H1 (cell line): ENCODE measurements at regions not wholly inside any gene's neighbourhood (a gene's known extent, or its start where the extent isn't known, plus 50 kb on each side); places are given as distances from the start of the nearest gene placed in this dataset.

Experiments used
- CTCF ChIA-PET: fragments of 300-600 bp; sonication (Branson Sonifier 250); formaldehyde crosslinking; loops from one replicate; lab custom pipeline; 2021; ENCODE audit not compliant: partially characterized antibody; lab: Charles Lee
- POLR2A ChIA-PET: fragments of 300-600 bp; sonication (Branson Sonifier 250); formaldehyde crosslinking; loops from one replicate; lab custom pipeline; 2021; ENCODE audit warnings: inconsistent platforms; ENCODE audit not compliant: partially characterized antibody; lab: Charles Lee
- DNase-seq, 2 experiments: peaks; one replicate each; pipeline versions ENCODE4 v3.0.0 to v3.0.0-alpha.2; 2010 to 2022; ENCODE audit warnings: low spot score in 2 of 2, low read depth in 1 of 2, mixed read lengths in 1 of 2
- FAIRE-seq: peaks from 2 replicates; lab custom pipeline; 2011; peaks lifted over from hg19 to GRCh38; lab: Jason Lieb, UNC
- H2AFZ ChIP-seq: 2 replicates; pipeline ENCODE4 v1.8.1; 2012; ENCODE audit warnings: low read length, inconsistent platforms
- H2AK5ac ChIP-seq: 2 replicates; pipeline ENCODE4 v1.6.1; 2013; ENCODE audit warnings: low read depth, low read length
- H2BK120ac ChIP-seq: replicated peaks from 2 replicates; pipeline ENCODE3; 2013; ENCODE audit warnings: low read depth, low read length, inconsistent platforms
- H2BK12ac ChIP-seq: 2 replicates; pipeline ENCODE4 v1.6.1; 2013; ENCODE audit warnings: low read depth, low read length
- H2BK15ac ChIP-seq: 2 replicates; pipeline ENCODE4 v1.6.1; 2013; ENCODE audit warnings: low read length
- H2BK20ac ChIP-seq: 2 replicates; pipeline ENCODE4 v1.6.1; 2013; ENCODE audit warnings: low read length
- H2BK5ac ChIP-seq: 2 replicates; pipeline ENCODE4 v1.6.1; 2013; ENCODE audit warnings: low read depth, low read length
- H3K14ac ChIP-seq: 2 replicates; pipeline ENCODE4 v1.6.1; 2013; ENCODE audit warnings: inconsistent platforms; ENCODE audit not compliant: insufficient read length
- H3K18ac ChIP-seq: 2 replicates; pipeline ENCODE4 v1.6.1; 2013; ENCODE audit warnings: low read length; ENCODE audit errors: extremely low read depth
- H3K23ac ChIP-seq: 2 replicates; pipeline ENCODE4 v1.6.1; 2013; ENCODE audit warnings: inconsistent platforms; ENCODE audit not compliant: insufficient read length
- H3K23me2 ChIP-seq: 2 replicates; pipeline ENCODE4 v1.6.1; 2013; ENCODE audit warnings: low read depth, low read length
- H3K27ac ChIP-seq: 2 replicates; pipeline ENCODE4 v1.6.1; 2011; ENCODE audit warnings: low read depth, low read length, inconsistent platforms
- H3K27me3 ChIP-seq, 4 experiments: replicated peaks in 1 of 4; 1 replicate in 1 of 4; 2 replicates in 3 of 4; pipeline versions ENCODE4 v1.6.1 to v1.8.1; 2011 to 2013; ENCODE audit warnings: low read length in 3 of 4, mild to moderate bottlenecking in 3 of 4, inconsistent platforms in 2 of 4, mixed read lengths in 2 of 4, moderate library complexity in 1 of 4; ENCODE audit not compliant: control insufficient read depth in 3 of 4, insufficient read depth in 3 of 4; ENCODE audit errors: extremely low read depth in 1 of 4
- H3K36me3 ChIP-seq, 4 experiments: 2 replicates each; pipeline versions ENCODE4 v1.6.1 to v1.8.1; 2011 to 2013; ENCODE audit warnings: mild to moderate bottlenecking in 4 of 4, low read length in 3 of 4, moderate library complexity in 2 of 4, control low read depth in 1 of 4, inconsistent platforms in 1 of 4; ENCODE audit not compliant: insufficient read depth in 4 of 4, control insufficient read depth in 2 of 4
- H3K4ac ChIP-seq: replicated peaks from 2 replicates; pipeline ENCODE3; 2013; ENCODE audit warnings: low read length, low read depth, mixed read lengths, inconsistent platforms; ENCODE audit not compliant: insufficient read length
- H3K4me1 ChIP-seq, 4 experiments: replicated peaks in 1 of 4; 1 replicate in 1 of 4; 2 replicates in 3 of 4; pipeline versions ENCODE4 v1.6.1 to v1.8.1; 2011 to 2013; ENCODE audit warnings: low read length in 3 of 4, inconsistent platforms in 2 of 4, mixed read lengths in 1 of 4; ENCODE audit not compliant: insufficient read depth in 4 of 4, control insufficient read depth in 3 of 4
- H3K4me2 ChIP-seq, 2 experiments: 2 replicates each; pipeline versions ENCODE4 v1.6.1 to v1.8.1; 2011 to 2013; ENCODE audit warnings: low read depth in 2 of 2, low read length in 2 of 2, control low read depth in 1 of 2, inconsistent platforms in 1 of 2, mild to moderate bottlenecking in 1 of 2; ENCODE audit not compliant: insufficient read depth in 1 of 2
- H3K4me3 ChIP-seq, 4 experiments: fragments of 200-600, 300-600 bp in 1 of 4; sonication (generic), shearing (Covaris generic), sonication (Bioruptor Twin) in 1 of 4; 2 replicates each; pipeline versions ENCODE4 v1.5.1 to v1.8.1; 2011 to 2016; ENCODE audit warnings: low read length in 4 of 4, low read depth in 3 of 4, control low read depth in 2 of 4, inconsistent platforms in 2 of 4, mild to moderate bottlenecking in 2 of 4, mixed read lengths in 1 of 4, moderate library complexity in 1 of 4; ENCODE audit not compliant: insufficient read depth in 2 of 4; ENCODE audit errors: extremely low read depth in 1 of 4
- H3K56ac ChIP-seq: replicated peaks from 2 replicates; pipeline ENCODE3; 2013; ENCODE audit warnings: low read depth, mild to moderate bottlenecking, mixed read lengths, low read length, inconsistent platforms; ENCODE audit not compliant: insufficient read length
- H3K79me1 ChIP-seq: 2 replicates; pipeline ENCODE4 v1.6.1; 2013; ENCODE audit warnings: low read depth, low read length, control low read depth
- H3K79me2 ChIP-seq, 2 experiments: 2 replicates each; pipeline versions ENCODE4 v1.6.1 to v1.8.1; 2012 to 2013; ENCODE audit warnings: low read length in 2 of 2, mild to moderate bottlenecking in 2 of 2, inconsistent platforms in 1 of 2; ENCODE audit not compliant: insufficient read depth in 2 of 2, control insufficient read depth in 1 of 2
- H3K9ac ChIP-seq, 4 experiments: replicated peaks in 1 of 4; 1 replicate in 1 of 4; 2 replicates in 3 of 4; pipeline versions ENCODE4 v1.6.1 to v1.8.1; 2011 to 2013; ENCODE audit warnings: low read depth in 3 of 4, low read length in 3 of 4, control low read depth in 2 of 4, mild to moderate bottlenecking in 2 of 4, moderate library complexity in 2 of 4, inconsistent platforms in 1 of 4; ENCODE audit errors: extremely low read depth in 1 of 4
- H3K9me3 ChIP-seq, 2 experiments: 2 replicates each; pipeline versions ENCODE4 v1.6.1 to v1.8.1; 2012 to 2013; ENCODE audit warnings: mild to moderate bottlenecking in 2 of 2, moderate library complexity in 2 of 2, control low read depth in 1 of 2, inconsistent platforms in 1 of 2, low read depth in 1 of 2, low read length in 1 of 2, mixed read lengths in 1 of 2; ENCODE audit not compliant: insufficient read depth in 2 of 2
- H4K20me1 ChIP-seq, 2 experiments: replicated peaks in 1 of 2; 2 replicates each; pipeline versions ENCODE3 to v1.8.1; 2011 to 2013; ENCODE audit warnings: inconsistent platforms in 2 of 2, low read length in 2 of 2, mild to moderate bottlenecking in 1 of 2; ENCODE audit not compliant: insufficient read depth in 2 of 2, control insufficient read depth in 1 of 2
- H4K5ac ChIP-seq: 2 replicates; pipeline ENCODE4 v1.6.1; 2013; ENCODE audit warnings: low read length, low read depth, mixed read lengths, inconsistent platforms; ENCODE audit not compliant: insufficient read length
- H4K8ac ChIP-seq: 2 replicates; pipeline ENCODE4 v1.8.0; 2013; ENCODE audit warnings: mild to moderate bottlenecking, moderate library complexity, low read length, inconsistent platforms; ENCODE audit not compliant: insufficient read depth; ENCODE audit errors: extremely low read depth
- H4K91ac ChIP-seq: replicated peaks from 2 replicates; pipeline ENCODE3; 2013; ENCODE audit warnings: low read length, mixed read lengths, inconsistent platforms; ENCODE audit not compliant: insufficient read length
- POLR2AphosphoS5 ChIP-seq: IDR thresholded peaks from 2 replicates; pipeline ENCODE4 v1.6.1; 2011; ENCODE audit warnings: low read depth, low read length
- SP1 ChIP-seq: IDR thresholded peaks from 2 replicates; pipeline ENCODE4 v1.6.1; 2011; ENCODE audit warnings: low read depth, low read length
- SUZ12 ChIP-seq: fragments of 200-600 bp; sonication (generic); IDR thresholded peaks from 2 replicates; pipeline ENCODE4 v1.6.1; 2012; ENCODE audit warnings: mild to moderate bottlenecking, inconsistent platforms, low read length, moderate library complexity, mixed read lengths
- WGBS, 2 experiments: shearing (Covaris generic) in 1 of 2; methylation state at CpG; one replicate each; pipeline versions ENCODE4 v1.1.6 to v1.1.7; 2013 to 2015; ENCODE audit warnings: low lambda C conversion rate in 2 of 2, mixed read lengths in 2 of 2, inconsistent platforms in 1 of 2, low coverage in 1 of 2, missing lambda C conversion rate in 1 of 2; ENCODE audit not compliant: insufficient replicate concordance in 2 of 2, insufficient coverage in 1 of 2, insufficient read length in 1 of 2; ENCODE audit errors: extremely low coverage in 1 of 2, missing lambda C conversion rate in 1 of 2; 5-methylcytosine and 5-hydroxymethylcytosine counted together

GRCh38 chr10:130936851-130937250 lies 374.7 kb downstream of the TCERG1L start:
- no peak overlapping the region for H2AK5ac ChIP-seq
- no peaks in the 10 kb centered on the region for H4K20me1 ChIP-seq
- H3K27me3 ChIP-seq = no peaks in the 10 kb centered on the region
- no peak overlapping the region for H4K8ac ChIP-seq
- no peaks in the 10 kb centered on the region for H3K79me1 ChIP-seq
- ChIA-PET CTCF (interaction anchor here (1.0 to 3.1 kb wide), 5 partner anchors 13 to 154 kb away, joined by 3 to 8 read pairs (median 3); no protein-coding TSS in a partner anchor), POLR2A (no interaction called here)
- FAIRE-seq = no peak
- no peak overlapping the region for H2BK15ac ChIP-seq
- no peaks in the 10 kb centered on the region for H3K36me3 ChIP-seq
- no peak overlapping the region for H3K27ac ChIP-seq
- WGBS, 2 experiments = 87% methylated on average over 5 of the region's 5 CpGs; no CpG with 5 or more reads in 1 of the 2 experiments
- no peaks in the 10 kb centered on the region for H3K9me3 ChIP-seq
- H3K4me3 ChIP-seq = no peak overlapping the region
- H4K5ac ChIP-seq = no peak overlapping the region
- no peaks in the 10 kb centered on the region for H3K23me2 ChIP-seq
- 0 out of 2 replicates have a peak overlapping the region, but pooled peaks have one; percentile 69 for H2BK12ac ChIP-seq
- no peak overlapping the region for H3K4ac ChIP-seq
- H3K14ac ChIP-seq = no peak overlapping the region
- H3K23ac ChIP-seq = no peak overlapping the region
- H2BK20ac ChIP-seq = no peak overlapping the region
- DNase-seq = no peak
- H3K4me1 ChIP-seq = peaks cover 8 to 18% (median 9%) of the 10 kb centered on the region in 4 experiments
- no peak overlapping the region for H3K9ac ChIP-seq
- H2BK120ac ChIP-seq = no peak overlapping the region
- H2AFZ ChIP-seq = peak overlapping the region; percentile 93; the same call in 1 of the 2 replicates
- no peak overlapping the region for H3K4me2 ChIP-seq
- H4K91ac ChIP-seq = no peak overlapping the region
- no peaks in the 10 kb centered on the region for H3K79me2 ChIP-seq
- no peak overlapping the region for H3K18ac ChIP-seq
- H3K56ac ChIP-seq = no peak overlapping the region
- H2BK5ac ChIP-seq = no peak overlapping the region
- TF ChIP-seq SP1 (no peak), SUZ12 (no peak), POLR2AphosphoS5 (no peak)
